D721Med (cell line): ENCODE measurements at regions not wholly inside any gene's neighbourhood (a gene's known extent, or its start where the extent isn't known, plus 50 kb on each side); places are given as distances from the start of the nearest gene placed in this dataset.

ENCODE experiments used
- DNase-seq: peaks from one replicate; pipeline ENCODE4 v3.0.0; 2011; ENCODE audit warnings: low spot score; ENCODE audit not compliant: insufficient read length
- FAIRE-seq: peaks from 2 replicates; lab custom pipeline; 2011; peaks lifted over from hg19 to GRCh38; lab: Jason Lieb, UNC
- CTCF ChIP-seq: IDR thresholded peaks from 2 replicates; pipeline ENCODE4 v1.5.1; 2012; ENCODE audit warnings: mild to moderate bottlenecking, control low read depth; ENCODE audit not compliant: insufficient read depth; ENCODE audit errors: missing control alignments

DNA sequence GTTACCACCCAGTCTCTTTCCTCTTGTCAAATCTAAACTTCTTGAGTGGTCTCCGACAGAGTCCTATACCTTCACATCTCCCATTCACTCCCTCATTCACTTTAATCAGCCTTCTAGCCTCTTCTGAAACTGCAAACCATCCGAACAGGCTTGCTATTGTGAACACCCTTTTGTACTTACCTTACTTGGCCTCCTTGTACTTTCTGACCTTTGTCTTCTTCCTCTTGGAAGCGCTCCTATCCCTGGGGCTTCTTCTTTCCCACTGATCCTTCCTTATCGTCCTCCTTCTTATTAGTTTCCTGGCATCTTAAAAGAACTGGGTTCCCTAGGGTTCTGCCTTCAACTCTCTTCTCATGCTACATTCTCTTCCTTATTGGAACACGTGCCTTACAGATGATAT, 76.9 kb upstream of the HIF1A start:
- no peak for DNase-seq
- no peak for TF ChIP-seq CTCF
- no peak for FAIRE-seq

- no peak for TF ChIP-seq CTCF
- FAIRE-seq, result no peak
- no peak for DNase-seq
Measured at GRCh38 chr14:61619494-61619893, 75.8 kb upstream of the HIF1A start.

- TF ChIP-seq CTCF, result no peak
- FAIRE-seq, result no peak
- no peak for DNase-seq
Measured at GRCh38 chr14:61620130-61620946, 75.0 kb upstream of the HIF1A start.

GRCh38 chr14:61621444-61621843, 73.9 kb upstream of the HIF1A start:
- DNase-seq (no peak), FAIRE-seq (no peak)
- no peak for TF ChIP-seq CTCF

DNA sequence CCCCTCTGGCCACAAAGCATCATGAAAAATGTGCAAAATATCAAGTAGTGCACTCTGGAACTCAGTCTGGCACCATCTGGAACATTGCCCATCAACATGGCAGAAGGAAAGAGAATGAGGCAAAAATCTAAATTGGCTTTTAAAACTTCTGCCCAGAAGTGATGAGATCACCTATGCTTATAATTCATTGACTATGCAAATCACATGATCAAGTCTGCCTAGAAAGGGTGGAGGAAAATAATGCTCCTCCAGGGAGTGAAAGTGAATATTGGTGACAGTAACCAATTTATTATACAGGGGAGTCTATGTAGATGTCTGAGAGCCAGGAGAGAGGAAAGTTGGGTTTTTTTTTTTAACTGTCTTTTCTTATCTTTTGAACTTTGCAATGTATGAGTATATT, 73.3 kb upstream of the HIF1A start:
- FAIRE-seq, result no peak

GRCh38 chr14:61623927-61624326, 71.4 kb upstream of the HIF1A start:
- no peak for FAIRE-seq
- TF ChIP-seq CTCF, result no peak
- DNase-seq, result no peak

More for the DNA sequence above, 73.3 kb upstream of the HIF1A start:
- DNase-seq, result no peak
- TF ChIP-seq CTCF, result no peak

DNA sequence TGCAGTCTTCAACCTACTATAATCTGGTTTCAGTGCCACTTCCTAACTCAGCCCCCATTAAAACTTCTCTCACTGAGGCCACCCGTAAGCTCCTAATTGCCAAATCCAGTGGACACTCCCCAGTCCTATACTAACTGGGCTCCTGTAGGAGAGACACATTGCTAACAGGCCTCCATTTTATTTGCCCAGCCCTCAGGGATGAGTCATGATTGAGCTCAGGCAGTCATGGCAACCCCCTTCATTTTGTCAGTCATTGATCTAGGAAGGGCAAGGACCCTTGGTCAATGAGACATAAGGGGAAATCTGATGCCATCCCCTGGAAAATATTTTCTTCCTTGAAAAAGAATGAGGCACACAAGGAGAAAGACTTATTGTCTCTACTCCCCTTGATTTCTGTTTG, 70.1 kb upstream of the HIF1A start:
- FAIRE-seq (no peak), DNase-seq (no peak)
- TF ChIP-seq CTCF, result no peak
